SU-DHL-6 (cell line): ENCODE measurements at regions not wholly inside any gene's neighbourhood (a gene's known extent, or its start where the extent isn't known, plus 50 kb on each side); places are given as distances from the start of the nearest gene placed in this dataset.

Experiments
- H2AFZ ChIP-seq: fragments of 200-600 bp; sonication (generic); 2 replicates; pipeline ENCODE4 v1.6.1; 2014; ENCODE audit warnings: low read depth, mild to moderate bottlenecking, moderate library complexity, mixed read lengths, antibody characterized with exemption, low read length; ENCODE audit not compliant: severe bottlenecking
- H3F3A ChIP-seq: fragments of 200-600 bp; shearing (Covaris generic); 2 replicates; pipeline ENCODE4 v1.6.0; 2016; ENCODE audit warnings: antibody characterized with exemption, mild to moderate bottlenecking; ENCODE audit not compliant: insufficient read depth
- H3K27ac ChIP-seq: fragments of 200-600 bp; sonication (generic); 2 replicates; pipeline ENCODE4 v1.5.1; 2016; ENCODE audit warnings: low read depth, mild to moderate bottlenecking, low read length, moderate library complexity, mixed read lengths
- H3K27me3 ChIP-seq: fragments of 200-600 bp; sonication (generic), shearing (Covaris generic); 2 replicates; pipeline ENCODE4 v1.6.0; 2014; ENCODE audit warnings: mild to moderate bottlenecking, low read length
- H3K36me3 ChIP-seq: fragments of 200-600 bp; sonication (generic); 2 replicates; pipeline ENCODE4 v1.6.1; 2014; ENCODE audit warnings: mild to moderate bottlenecking, low read length, mixed read lengths
- H3K4me2 ChIP-seq: fragments of 300-600, 200-600 bp; shearing (Covaris generic), sonication (generic); 2 replicates; pipeline ENCODE4 v1.6.0; 2014; ENCODE audit warnings: low read length, low read depth, mild to moderate bottlenecking; ENCODE audit not compliant: poor library complexity, severe bottlenecking
- H3K4me3 ChIP-seq: fragments of 200-600 bp; sonication (generic); 2 replicates; pipeline ENCODE4 v1.5.1; 2014; ENCODE audit warnings: antibody characterized with exemption, low read length, mild to moderate bottlenecking, mixed read lengths; ENCODE audit not compliant: insufficient read depth, poor library complexity, severe bottlenecking
- H3K79me2 ChIP-seq: fragments of 200-600 bp; sonication (generic); 2 replicates; pipeline ENCODE4 v1.6.1; 2014; ENCODE audit warnings: mild to moderate bottlenecking, low read length, moderate library complexity; ENCODE audit not compliant: insufficient read depth
- H3K9ac ChIP-seq: fragments of 200-600 bp; sonication (generic); 2 replicates; pipeline ENCODE4 v1.7.0; 2014; ENCODE audit warnings: mild to moderate bottlenecking, low read length
- H3K9me2 ChIP-seq: fragments of 200-600 bp; sonication (generic); replicated peaks from 2 replicates; pipeline ENCODE4 v1.6.1; 2014; ENCODE audit warnings: low read length; ENCODE audit not compliant: insufficient read depth
- H3K9me3 ChIP-seq: fragments of 200-600 bp; sonication (generic); 2 replicates; pipeline ENCODE4 v1.6.1; 2014; ENCODE audit warnings: low read length, mixed read lengths; ENCODE audit not compliant: insufficient read depth
- H4K20me1 ChIP-seq: fragments of 200-600 bp; sonication (generic); 2 replicates; pipeline ENCODE4 v1.6.1; 2014; ENCODE audit warnings: low read depth, mild to moderate bottlenecking, antibody characterized with exemption, low read length, moderate library complexity, mixed read lengths
- CTCF ChIP-seq: fragments of 200-600 bp; sonication (generic); IDR thresholded peaks from one replicate; pipeline ENCODE4 v1.5.1; 2017; ENCODE audit warnings: antibody characterized with exemption, mild to moderate bottlenecking, low read length, moderate library complexity; ENCODE audit not compliant: insufficient read depth, poor library complexity, severe bottlenecking
- EZH2phosphoT487 ChIP-seq: fragments of 200-600 bp; sonication (generic), shearing (Covaris generic); conservative IDR thresholded peaks from 2 replicates; pipeline ENCODE4 v1.6.1; 2018; ENCODE audit warnings: mild to moderate bottlenecking, antibody characterized with exemption, low read length, moderate library complexity, mixed read lengths

- Histone ChIP-seq H2AFZ (no peak overlapping the region), H3K36me3 (no peaks in the 10 kb centered on the region), H3K9ac (no peak overlapping the region), H3K4me3 (no peak overlapping the region), H3K79me2 (no peaks in the 10 kb centered on the region), H4K20me1 (no peaks in the 10 kb centered on the region), H3K4me2 (no peak overlapping the region), H3F3A (no peaks in the 10 kb centered on the region), H3K27me3 (no peaks in the 10 kb centered on the region), H3K27ac (no peak overlapping the region), H3K9me3 (no peaks in the 10 kb centered on the region), H3K9me2 (no peaks in the 10 kb centered on the region)
- TF ChIP-seq CTCF: no peak
- TF ChIP-seq EZH2phosphoT487: no peak
Measured at GRCh38 chr1:221556435-221556834, 185.5 kb downstream of the DUSP10 start.

- Histone ChIP-seq H3K9ac (no peak overlapping the region), H3K9me3 (no peaks in the 10 kb centered on the region), H3K27ac (no peak overlapping the region), H3K27me3 (no peaks in the 10 kb centered on the region), H2AFZ (no peak overlapping the region), H3K36me3 (no peaks in the 10 kb centered on the region), H3K79me2 (no peaks in the 10 kb centered on the region), H3F3A (no peaks in the 10 kb centered on the region), H3K4me2 (no peak overlapping the region), H3K9me2 (no peaks in the 10 kb centered on the region), H4K20me1 (no peaks in the 10 kb centered on the region), H3K4me3 (no peak overlapping the region)
- TF ChIP-seq CTCF: no peak
- no peak for TF ChIP-seq EZH2phosphoT487
Measured at GRCh38 chr1:221557013-221557412, 184.9 kb downstream of the DUSP10 start.

- H3K27me3 ChIP-seq: no peaks in the 10 kb centered on the region
- H3F3A ChIP-seq: no peaks in the 10 kb centered on the region
- H3K4me3 ChIP-seq: no peak overlapping the region
- TF ChIP-seq CTCF (no peak), EZH2phosphoT487 (no peak)
- H3K9me3 ChIP-seq: no peaks in the 10 kb centered on the region
- no peaks in the 10 kb centered on the region for H3K79me2 ChIP-seq
- H2AFZ ChIP-seq: no peak overlapping the region
- no peaks in the 10 kb centered on the region for H3K9me2 ChIP-seq
- H3K4me2 ChIP-seq: no peak overlapping the region
- H3K9ac ChIP-seq: no peak overlapping the region
- no peaks in the 10 kb centered on the region for H3K36me3 ChIP-seq
- no peak overlapping the region for H3K27ac ChIP-seq
- H4K20me1 ChIP-seq: no peaks in the 10 kb centered on the region
Measured at GRCh38 chr1:221558396-221558795, 183.5 kb downstream of the DUSP10 start.
